ENCODE measurements at regions not wholly inside any gene's neighbourhood (a gene's known extent, or its start where the extent isn't known, plus 50 kb on each side); places are given as distances from the start of the nearest gene placed in this dataset.

DNA sequence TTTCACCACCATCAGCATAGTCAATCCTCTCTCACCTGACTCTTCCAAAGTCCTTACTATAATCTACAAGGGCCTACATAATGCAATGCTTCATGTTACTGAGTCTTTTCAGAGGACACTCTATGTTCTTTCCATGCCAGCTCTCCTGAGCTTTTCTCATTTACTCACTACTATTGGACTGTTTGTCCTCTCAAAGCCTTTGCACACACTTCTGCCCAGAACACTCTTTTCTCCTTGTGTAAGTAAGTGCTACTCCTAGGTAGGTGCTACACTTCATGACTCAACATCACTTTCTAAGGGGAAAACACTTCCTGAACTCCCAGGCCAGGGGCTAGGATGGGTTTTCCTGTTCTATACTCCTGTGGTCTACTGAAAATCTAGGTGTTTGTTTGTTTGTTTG lies 82.5 kb upstream of the GULP1 start:
- Mint-ChIP-seq H3K27ac (ENCODE audit: unreplicated experiment) (no peak overlapping the region), H3K4me3 (ENCODE audit: unreplicated experiment) (no peak overlapping the region), H3K4me1 (ENCODE audit: low read depth, unreplicated experiment) (no peaks in the 10 kb centered on the region), H3K36me3 (ENCODE audit: insufficient read depth, unreplicated experiment) (no peaks in the 10 kb centered on the region), H3K27me3 (ENCODE audit: insufficient read depth, unreplicated experiment) (peaks cover 4% of the 10 kb centered on the region), H3K9me3 (ENCODE audit: unreplicated experiment) (no peaks in the 10 kb centered on the region)
- CTCF ChIA-PET = no interaction called here
- H3K36me3 ChIP-seq (ENCODE audit: control insufficient read depth, insufficient read depth, low read length) = no peaks in the 10 kb centered on the region
- no peak for DNase-seq
- BruUV-seq (replicated peaks) = no TSS peak
- POLR2A ChIA-PET = no interaction called here
- H3K27me3 ChIP-seq (replicated peaks; ENCODE audit: control insufficient read depth, insufficient read depth, low read length) = no peaks in the 10 kb centered on the region
- intact Hi-C loops (cut with micrococcal nuclease; ENCODE audit: unreplicated experiment) = loop anchor here (5.0 kb wide), 1 partner anchor 158 kb away; no protein-coding TSS in a partner anchor
- H3K9me3 ChIP-seq = no peaks in the 10 kb centered on the region
- H3K4me3 ChIP-seq (ENCODE audit: low read depth, low read length) = no peak overlapping the region
- TF ChIP-seq, protein P1, sequence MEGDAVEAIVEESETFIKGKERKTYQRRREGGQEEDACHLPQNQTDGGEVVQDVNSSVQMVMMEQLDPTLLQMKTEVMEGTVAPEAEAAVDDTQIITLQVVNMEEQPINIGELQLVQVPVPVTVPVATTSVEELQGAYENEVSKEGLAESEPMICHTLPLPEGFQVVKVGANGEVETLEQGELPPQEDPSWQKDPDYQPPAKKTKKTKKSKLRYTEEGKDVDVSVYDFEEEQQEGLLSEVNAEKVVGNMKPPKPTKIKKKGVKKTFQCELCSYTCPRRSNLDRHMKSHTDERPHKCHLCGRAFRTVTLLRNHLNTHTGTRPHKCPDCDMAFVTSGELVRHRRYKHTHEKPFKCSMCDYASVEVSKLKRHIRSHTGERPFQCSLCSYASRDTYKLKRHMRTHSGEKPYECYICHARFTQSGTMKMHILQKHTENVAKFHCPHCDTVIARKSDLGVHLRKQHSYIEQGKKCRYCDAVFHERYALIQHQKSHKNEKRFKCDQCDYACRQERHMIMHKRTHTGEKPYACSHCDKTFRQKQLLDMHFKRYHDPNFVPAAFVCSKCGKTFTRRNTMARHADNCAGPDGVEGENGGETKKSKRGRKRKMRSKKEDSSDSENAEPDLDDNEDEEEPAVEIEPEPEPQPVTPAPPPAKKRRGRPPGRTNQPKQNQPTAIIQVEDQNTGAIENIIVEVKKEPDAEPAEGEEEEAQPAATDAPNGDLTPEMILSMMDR (IDR thresholded peaks at IDR 0.05; ENCODE audit: insufficient read depth in 1 of 2, low read depth in 1 of 2, low read length in 1 of 2, severe bottlenecking in 1 of 2, unreplicated experiment in 1 of 2) = no peak
- no peaks in the 10 kb centered on the region for H3K4me1 ChIP-seq

DNA sequence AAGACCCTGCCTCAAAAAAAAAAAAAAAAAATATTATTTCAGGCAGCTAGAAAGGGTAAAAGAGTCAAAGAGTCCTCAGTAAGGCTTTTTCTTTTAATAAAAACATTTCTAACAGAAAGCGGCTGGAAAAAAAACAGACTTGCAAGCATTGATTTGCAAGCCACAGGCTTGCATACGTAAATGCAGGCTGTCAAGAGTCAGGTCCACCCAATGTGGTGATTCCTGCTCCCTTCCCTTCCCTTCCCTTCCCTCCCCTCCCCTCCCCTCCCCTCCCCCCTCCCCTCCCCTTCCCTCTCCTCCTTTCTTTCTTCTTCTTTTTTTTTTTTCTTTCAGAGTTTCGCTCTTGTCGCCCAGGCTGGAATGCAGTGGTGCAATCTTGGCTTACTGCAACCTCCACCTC lies 74.4 kb upstream of the GULP1 start:
- ChIA-PET POLR2A (no interaction called here), CTCF (no interaction called here)
- Mint-ChIP-seq H3K4me3 (ENCODE audit: unreplicated experiment) (no peak overlapping the region), H3K27me3 (ENCODE audit: insufficient read depth, unreplicated experiment) (no peaks in the 10 kb centered on the region), H3K36me3 (ENCODE audit: insufficient read depth, unreplicated experiment) (no peaks in the 10 kb centered on the region), H3K4me1 (ENCODE audit: low read depth, unreplicated experiment) (no peaks in the 10 kb centered on the region), H3K27ac (ENCODE audit: unreplicated experiment) (no peak overlapping the region), H3K9me3 (ENCODE audit: unreplicated experiment) (no peaks in the 10 kb centered on the region)
- intact Hi-C loops (cut with micrococcal nuclease; ENCODE audit: unreplicated experiment) = no loop called here
- no peaks in the 10 kb centered on the region for H3K4me1 ChIP-seq
- H3K9me3 ChIP-seq = no peaks in the 10 kb centered on the region
- TF ChIP-seq, protein P1 (IDR thresholded peaks at IDR 0.05; ENCODE audit: insufficient read depth in 1 of 2, low read depth in 1 of 2, low read length in 1 of 2, severe bottlenecking in 1 of 2, unreplicated experiment in 1 of 2) = no peak
- H3K4me3 ChIP-seq (ENCODE audit: low read depth, low read length) = no peak overlapping the region
- BruUV-seq (replicated peaks) = no TSS peak
- no peaks in the 10 kb centered on the region for H3K36me3 ChIP-seq (ENCODE audit: control insufficient read depth, insufficient read depth, low read length)
- DNase-seq = no peak
- no peaks in the 10 kb centered on the region for H3K27me3 ChIP-seq (replicated peaks; ENCODE audit: control insufficient read depth, insufficient read depth, low read length)

DNA sequence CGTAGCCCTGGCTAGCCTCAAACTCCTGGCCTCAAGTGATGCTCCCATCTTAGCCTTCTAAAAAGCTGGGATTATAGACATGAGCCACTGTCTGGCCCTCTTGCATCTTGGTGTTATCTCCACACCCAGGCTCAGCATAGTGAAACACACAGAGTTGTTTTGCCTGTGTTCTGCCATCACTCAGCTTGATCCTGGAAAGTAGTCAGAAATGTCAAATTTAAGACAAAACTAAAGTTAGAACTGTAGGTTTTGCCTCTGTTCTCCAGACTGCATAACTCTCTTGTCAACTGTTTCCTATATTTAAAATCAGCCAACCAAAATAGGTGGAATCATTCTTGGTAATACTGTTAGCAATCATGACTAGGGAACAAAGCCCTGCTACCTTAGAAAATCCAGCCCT lies 72.1 kb upstream of the GULP1 start:
- DNase-seq = no peak
- no peak overlapping the region for H3K4me3 Mint-ChIP-seq (ENCODE audit: unreplicated experiment)
- Histone ChIP-seq H3K9me3 (no peaks in the 10 kb centered on the region), H3K4me3 (ENCODE audit: low read depth, low read length) (no peak overlapping the region), H3K36me3 (ENCODE audit: control insufficient read depth, insufficient read depth, low read length) (no peaks in the 10 kb centered on the region), H3K27me3 (replicated peaks; ENCODE audit: control insufficient read depth, insufficient read depth, low read length) (no peaks in the 10 kb centered on the region), H3K4me1 (no peaks in the 10 kb centered on the region)
- CTCF ChIA-PET = no interaction called here
- no peaks in the 10 kb centered on the region for H3K27me3 Mint-ChIP-seq (ENCODE audit: insufficient read depth, unreplicated experiment)
- POLR2A ChIA-PET = no interaction called here
- intact Hi-C loops (cut with micrococcal nuclease; ENCODE audit: unreplicated experiment) = no loop called here
- H3K9me3 Mint-ChIP-seq (ENCODE audit: unreplicated experiment) = no peaks in the 10 kb centered on the region
- H3K36me3 Mint-ChIP-seq (ENCODE audit: insufficient read depth, unreplicated experiment) = no peaks in the 10 kb centered on the region
- TF ChIP-seq, protein P1 (IDR thresholded peaks at IDR 0.05; ENCODE audit: insufficient read depth in 1 of 2, low read depth in 1 of 2, low read length in 1 of 2, severe bottlenecking in 1 of 2, unreplicated experiment in 1 of 2) = no peak
- H3K27ac Mint-ChIP-seq (ENCODE audit: unreplicated experiment) = no peak overlapping the region
- no TSS peak for BruUV-seq (replicated peaks)
- H3K4me1 Mint-ChIP-seq (ENCODE audit: low read depth, unreplicated experiment) = no peaks in the 10 kb centered on the region
